ENCODE measurements at regions not wholly inside any gene's neighbourhood (a gene's known extent, or its start where the extent isn't known, plus 50 kb on each side); places are given as distances from the start of the nearest gene placed in this dataset.

- TF ChIP-seq GATA2 (IDR thresholded peaks at IDR 0.05; ENCODE audit: low read depth, low read length): no peak
- no peak for TF ChIP-seq GATA3 (IDR thresholded peaks at IDR 0.05; ENCODE audit: low read depth, low read length)
Observed at GRCh38 chr10:10833955-10834354, 183.7 kb upstream of the CELF2 start.

Measured in SH-SY5Y (cell line).